NT2/D1 (cell line): ENCODE measurements at regions not wholly inside any gene's neighbourhood (a gene's known extent, or its start where the extent isn't known, plus 50 kb on each side); places are given as distances from the start of the nearest gene placed in this dataset.

Experiments used
- SUZ12 ChIP-seq: IDR thresholded peaks from 2 replicates; pipeline ENCODE4 v1.6.1; 2011; ENCODE audit not compliant: insufficient read length, insufficient read depth; ENCODE audit errors: extremely low read depth
- YY1 ChIP-seq: IDR thresholded peaks from 2 replicates; pipeline ENCODE4 v1.6.1; 2011; ENCODE audit not compliant: insufficient read length, insufficient read depth
- ZNF274 ChIP-seq: IDR thresholded peaks from 2 replicates; pipeline ENCODE4 v1.6.1; 2011; ENCODE audit warnings: mild to moderate bottlenecking, low read depth, low read length

DNA sequence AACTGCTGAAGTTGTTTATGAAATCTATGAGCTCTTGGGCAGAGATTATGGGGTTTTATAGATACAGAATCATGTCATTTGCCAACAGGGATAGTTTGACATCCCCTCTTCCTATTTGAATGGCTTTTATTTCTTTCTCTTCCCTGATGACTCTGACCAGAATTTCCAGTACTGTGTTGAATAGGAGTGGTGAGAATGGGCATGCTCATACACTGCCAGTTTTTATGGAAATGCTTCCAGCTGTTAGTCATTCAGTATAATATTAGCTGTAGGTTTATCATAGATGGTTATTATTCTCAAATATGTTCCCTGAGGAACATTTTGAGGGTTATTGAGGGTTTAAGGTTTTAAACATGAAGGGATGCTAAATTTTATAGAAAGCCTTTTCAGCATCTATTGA, 121.2 kb downstream of the NR4A2 start:
- TF ChIP-seq ZNF274 (no peak), YY1 (no peak), SUZ12 (no peak)
